ENCODE measurements at regions not wholly inside any gene's neighbourhood (a gene's known extent, or its start where the extent isn't known, plus 50 kb on each side); places are given as distances from the start of the nearest gene placed in this dataset.
"Not testable (repeated sequence)": the region's sequence is repeated elsewhere in the genome, so short reads cannot be mapped to it uniquely, and the experiment has no call there.

DNA sequence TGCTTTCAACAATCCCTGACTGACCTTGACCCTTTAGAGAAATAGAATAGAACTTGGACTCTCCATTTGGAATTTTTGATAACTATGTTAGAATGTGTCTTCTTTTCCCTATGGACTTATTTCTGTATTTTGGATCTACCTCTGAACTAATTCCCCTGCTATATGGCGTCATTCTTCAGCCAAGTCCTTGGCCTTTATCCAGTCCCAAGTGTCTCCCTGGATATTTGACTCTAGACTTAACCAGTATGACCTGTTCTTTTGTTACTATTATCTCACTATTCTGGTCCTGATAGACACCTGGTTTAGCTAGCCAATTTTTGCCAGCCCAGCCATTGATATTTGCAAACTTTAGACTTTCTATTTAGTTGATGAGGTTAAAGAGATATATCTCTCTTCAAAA lies 186.8 kb downstream of the KCNS3 start:
- DNase-seq = no peak

GRCh38 chr2:18063826-18064470 lies 185.5 kb downstream of the KCNS3 start:
- no peak for DNase-seq

- DNase-seq = no peak
These were observed 184.4 kb downstream of the KCNS3 start for GRCh38 chr2:18062892-18063291.

GRCh38 chr2:18061717-18062116 lies 183.2 kb downstream of the KCNS3 start:
- DNase-seq = no peak

- DNase-seq = no peak
These were observed 179.2 kb downstream of the KCNS3 start for GRCh38 chr2:18057657-18058056.

GRCh38 chr2:18055290-18055689 lies 176.8 kb downstream of the KCNS3 start:
- DNase-seq = no peak

GRCh38 chr2:18050001-18050400 lies 171.5 kb downstream of the KCNS3 start:
- DNase-seq = no peak

DNA sequence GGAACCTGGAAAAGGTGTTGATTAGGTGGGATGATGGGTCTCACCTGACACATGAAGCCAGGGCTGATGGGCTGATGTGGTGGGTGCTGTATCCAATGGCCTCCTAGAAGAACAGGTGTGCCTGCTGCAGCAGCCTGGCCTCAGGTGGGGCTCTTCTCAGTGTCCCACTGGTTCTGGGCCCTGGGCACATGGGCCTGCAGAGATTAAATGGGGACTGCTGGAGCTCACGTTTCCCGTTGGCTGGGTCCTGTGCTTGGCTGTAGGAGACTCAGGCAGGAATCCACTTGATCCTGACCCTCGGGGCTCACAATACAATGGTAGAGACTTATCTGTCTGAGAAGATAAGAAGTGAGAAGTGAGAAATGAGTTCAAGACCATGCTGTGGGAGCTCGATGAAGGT lies 170.9 kb downstream of the KCNS3 start:
- no peak for DNase-seq

GRCh38 chr2:18047896-18048657 lies 169.6 kb downstream of the KCNS3 start:
- no peak for DNase-seq

DNA sequence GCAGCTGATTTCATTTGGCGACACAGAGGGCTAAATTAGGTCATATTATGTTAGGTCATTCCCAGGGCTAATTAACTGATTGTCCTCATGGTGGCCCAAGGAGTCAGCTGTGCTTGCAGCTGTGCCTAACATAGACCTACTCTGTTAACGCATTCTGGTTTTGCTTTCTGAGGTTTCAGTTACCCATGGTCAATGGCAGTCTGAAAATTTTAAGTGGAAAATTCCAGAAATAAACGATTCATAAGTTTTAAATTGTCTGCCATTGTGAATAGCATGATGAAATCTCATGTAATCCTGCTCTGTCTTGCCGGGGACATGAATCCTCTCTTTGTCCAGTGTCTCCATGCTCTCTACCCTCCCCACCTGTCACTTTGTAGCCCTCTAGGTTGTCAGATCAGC lies 168.7 kb downstream of the KCNS3 start:
- DNase-seq = no peak

GRCh38 chr2:18046558-18047212 lies 168.2 kb downstream of the KCNS3 start:
- no peak for DNase-seq

DNA sequence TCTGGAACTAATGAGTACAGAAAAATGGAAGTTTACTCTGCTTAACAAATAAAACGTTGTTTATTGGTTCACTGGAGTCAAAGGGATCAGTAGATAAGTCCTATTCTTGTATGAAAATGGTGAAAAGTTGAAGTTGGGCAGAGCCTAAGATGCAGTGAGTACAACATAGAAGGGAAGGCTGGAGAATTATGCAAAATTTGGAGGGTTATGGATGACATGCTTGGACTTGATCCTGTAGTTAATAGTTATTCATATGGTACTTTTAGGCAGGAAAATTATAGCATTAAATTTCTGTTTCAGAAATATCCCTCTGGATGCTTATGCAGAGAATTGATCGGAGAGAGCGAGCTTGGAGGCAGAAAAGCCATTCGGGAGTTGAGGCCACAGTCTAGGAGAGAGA lies 167.6 kb downstream of the KCNS3 start:
- DNase-seq = no peak

- DNase-seq = no peak
These were observed 166.8 kb downstream of the KCNS3 start for GRCh38 chr2:18045230-18045629.

GRCh38 chr2:18017381-18017780 lies 138.9 kb downstream of the KCNS3 start:
- not testable (repeated sequence) for DNase-seq

- no peak for DNase-seq
These were observed 131.4 kb downstream of the KCNS3 start for GRCh38 chr2:18009891-18010290.

GRCh38 chr2:18005411-18005810 lies 126.9 kb downstream of the KCNS3 start:
- no peak for DNase-seq

- no peak for DNase-seq
These were observed 123.2 kb downstream of the KCNS3 start for GRCh38 chr2:18001671-18002070.

DNA sequence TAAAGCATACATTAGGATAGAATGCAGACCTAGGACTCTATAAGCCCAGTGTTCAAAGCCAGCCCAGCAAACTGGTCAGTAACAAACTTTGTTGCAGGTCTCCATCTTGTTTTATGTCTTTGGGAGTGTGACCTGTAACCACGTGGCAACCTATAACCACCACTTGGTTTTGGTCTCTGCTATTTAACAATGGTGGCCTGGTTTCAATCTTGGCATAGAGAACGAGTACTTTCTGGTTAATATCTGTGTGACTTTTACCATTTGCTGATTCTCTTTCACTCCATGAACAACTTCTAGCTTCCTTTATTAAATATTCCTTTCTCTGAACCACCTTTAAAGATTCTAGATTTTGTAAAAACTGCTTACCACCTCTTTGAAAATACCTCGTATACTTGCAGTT lies 118.5 kb downstream of the KCNS3 start:
- no peak for DNase-seq

- no peak for DNase-seq
These were observed 117.1 kb downstream of the KCNS3 start for GRCh38 chr2:17995593-17995992.
